ENCODE measurements at regions not wholly inside any gene's neighbourhood (a gene's known extent, or its start where the extent isn't known, plus 50 kb on each side); places are given as distances from the start of the nearest gene placed in this dataset.

DNA sequence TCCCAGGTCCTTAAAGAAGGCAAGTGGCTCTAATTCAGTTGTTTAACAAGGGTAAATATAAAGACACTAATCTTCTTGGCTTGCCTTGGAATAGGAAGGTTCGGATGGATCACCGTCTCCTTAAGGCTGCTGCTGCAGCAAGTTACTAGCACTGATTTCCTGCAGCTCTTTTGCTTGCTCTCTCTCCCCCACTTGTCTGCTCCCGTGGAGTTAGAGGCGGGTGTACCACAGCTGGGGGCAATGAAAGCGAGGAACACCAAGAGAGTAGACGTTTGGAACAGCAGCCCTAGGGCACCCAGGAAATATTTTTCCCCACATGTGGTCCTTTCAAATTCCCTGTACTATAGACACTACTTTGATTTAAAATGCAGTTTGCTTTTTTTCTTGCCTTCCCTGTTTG is 202.2 kb downstream of the SH2D1A start:
- H3K4me1 Mint-ChIP-seq (ENCODE audit: low read depth): no peaks in the 10 kb centered on the region
- intact Hi-C loops (cut with micrococcal nuclease): no loop called here
- no peak overlapping the region for H3K4me3 Mint-ChIP-seq (ENCODE audit: low read depth)
- H3K36me3 Mint-ChIP-seq (ENCODE audit: low read depth): no peaks in the 10 kb centered on the region
- H3K27me3 Mint-ChIP-seq (ENCODE audit: low read depth): no peaks in the 10 kb centered on the region
- H3K27ac Mint-ChIP-seq: no peak overlapping the region
- no peaks in the 10 kb centered on the region for H3K9me3 Mint-ChIP-seq
- DNase-seq (ENCODE audit: low spot score): no peak

DNA sequence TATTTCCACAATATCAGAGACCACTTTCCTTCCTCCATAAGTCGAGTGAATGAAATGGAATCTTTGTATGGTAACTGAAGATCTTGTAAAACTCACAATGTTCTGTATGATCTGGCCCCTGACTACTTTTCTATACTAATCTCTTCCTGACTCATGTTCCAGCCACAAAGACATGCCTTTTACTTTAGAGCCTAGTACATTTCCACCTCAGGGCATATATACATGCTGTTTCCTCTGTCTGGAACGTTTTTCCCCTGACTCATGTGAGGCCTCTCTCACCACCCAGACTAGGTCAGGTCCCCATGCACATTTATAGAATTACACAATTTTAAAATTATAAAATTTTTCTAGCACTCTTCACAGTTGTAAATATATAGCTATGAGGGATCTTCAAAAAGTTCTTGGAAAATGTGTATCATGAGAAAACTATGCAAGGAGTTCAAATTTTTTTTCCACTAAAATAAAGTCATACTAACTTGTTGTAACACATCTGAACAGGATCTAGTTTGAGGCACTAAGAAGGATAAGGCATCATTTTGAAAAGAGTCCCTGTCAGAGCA is 208.8 kb downstream of the SH2D1A start:
- intact Hi-C loops (cut with micrococcal nuclease): no loop called here
- Mint-ChIP-seq H3K27me3 (ENCODE audit: low read depth) (no peaks in the 10 kb centered on the region), H3K9me3 (no peaks in the 10 kb centered on the region), H3K27ac (no peak overlapping the region), H3K4me3 (ENCODE audit: low read depth) (no peak overlapping the region), H3K4me1 (ENCODE audit: low read depth) (no peaks in the 10 kb centered on the region), H3K36me3 (ENCODE audit: low read depth) (no peaks in the 10 kb centered on the region)
- DNase-seq (ENCODE audit: low spot score): no peak

DNA sequence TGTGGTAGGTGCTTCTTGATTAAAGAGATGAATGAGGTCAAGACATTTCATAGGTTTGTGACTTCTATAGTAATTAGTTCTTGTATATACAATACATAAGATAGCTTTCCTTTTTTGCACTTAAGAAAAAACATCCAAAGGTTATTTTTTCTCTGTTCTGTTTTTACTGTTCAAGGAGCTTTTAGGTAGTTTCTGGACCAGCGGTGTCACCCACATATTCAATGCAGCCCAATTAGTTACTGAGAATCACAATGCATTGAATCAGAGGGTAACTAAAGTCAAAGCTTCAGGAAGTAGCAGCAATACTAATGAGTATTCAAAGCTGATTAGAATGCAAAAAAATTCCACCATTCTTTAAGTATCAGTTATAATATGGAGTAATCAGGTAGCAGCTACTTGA is 211.6 kb downstream of the SH2D1A start:
- H3K27ac Mint-ChIP-seq: no peak overlapping the region
- H3K4me1 Mint-ChIP-seq (ENCODE audit: low read depth): no peaks in the 10 kb centered on the region
- no peak overlapping the region for H3K4me3 Mint-ChIP-seq (ENCODE audit: low read depth)
- intact Hi-C loops (cut with micrococcal nuclease): no loop called here
- H3K27me3 Mint-ChIP-seq (ENCODE audit: low read depth): no peaks in the 10 kb centered on the region
- DNase-seq (ENCODE audit: low spot score): no peak
- no peaks in the 10 kb centered on the region for H3K36me3 Mint-ChIP-seq (ENCODE audit: low read depth)
- H3K9me3 Mint-ChIP-seq: no peaks in the 10 kb centered on the region

- Mint-ChIP-seq H3K9me3 (no peaks in the 10 kb centered on the region), H3K4me3 (ENCODE audit: low read depth) (no peak overlapping the region), H3K4me1 (ENCODE audit: low read depth) (no peaks in the 10 kb centered on the region), H3K27ac (no peak overlapping the region), H3K27me3 (ENCODE audit: low read depth) (no peaks in the 10 kb centered on the region), H3K36me3 (ENCODE audit: low read depth) (no peaks in the 10 kb centered on the region)
- no peak for DNase-seq (ENCODE audit: low spot score)
- intact Hi-C loops (cut with micrococcal nuclease): no loop called here
These were observed 227.1 kb downstream of the SH2D1A start for GRCh38 chrX:124573468-124573867.

DNA sequence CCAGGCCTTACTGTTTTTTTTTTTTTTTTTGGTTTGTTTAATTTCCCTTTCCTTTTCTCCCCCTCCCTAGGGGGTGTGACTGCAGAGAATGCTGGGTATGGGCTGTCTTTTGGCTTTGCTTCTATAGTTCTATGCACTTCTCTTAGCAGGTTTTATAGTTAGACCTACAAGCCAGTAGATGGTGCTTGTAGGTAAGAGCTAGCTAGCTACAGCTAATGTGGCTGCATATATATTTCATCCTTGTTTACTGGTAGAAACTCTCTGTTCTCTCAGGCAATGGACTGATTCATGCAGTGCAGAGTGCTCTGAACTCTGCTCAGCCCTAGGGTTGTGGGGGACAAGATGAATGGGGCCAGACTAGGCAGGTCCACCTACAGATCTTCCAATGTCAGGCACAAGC is 246.4 kb downstream of the SH2D1A start:
- intact Hi-C loops (cut with micrococcal nuclease): no loop called here
- H3K9me3 Mint-ChIP-seq: peaks cover 4% of the 10 kb centered on the region
- H3K27me3 Mint-ChIP-seq (ENCODE audit: low read depth): no peaks in the 10 kb centered on the region
- no peak for DNase-seq (ENCODE audit: low spot score)
- H3K4me1 Mint-ChIP-seq (ENCODE audit: low read depth): no peaks in the 10 kb centered on the region
- H3K4me3 Mint-ChIP-seq (ENCODE audit: low read depth): no peak overlapping the region
- H3K27ac Mint-ChIP-seq: no peak overlapping the region
- no peaks in the 10 kb centered on the region for H3K36me3 Mint-ChIP-seq (ENCODE audit: low read depth)

DNA sequence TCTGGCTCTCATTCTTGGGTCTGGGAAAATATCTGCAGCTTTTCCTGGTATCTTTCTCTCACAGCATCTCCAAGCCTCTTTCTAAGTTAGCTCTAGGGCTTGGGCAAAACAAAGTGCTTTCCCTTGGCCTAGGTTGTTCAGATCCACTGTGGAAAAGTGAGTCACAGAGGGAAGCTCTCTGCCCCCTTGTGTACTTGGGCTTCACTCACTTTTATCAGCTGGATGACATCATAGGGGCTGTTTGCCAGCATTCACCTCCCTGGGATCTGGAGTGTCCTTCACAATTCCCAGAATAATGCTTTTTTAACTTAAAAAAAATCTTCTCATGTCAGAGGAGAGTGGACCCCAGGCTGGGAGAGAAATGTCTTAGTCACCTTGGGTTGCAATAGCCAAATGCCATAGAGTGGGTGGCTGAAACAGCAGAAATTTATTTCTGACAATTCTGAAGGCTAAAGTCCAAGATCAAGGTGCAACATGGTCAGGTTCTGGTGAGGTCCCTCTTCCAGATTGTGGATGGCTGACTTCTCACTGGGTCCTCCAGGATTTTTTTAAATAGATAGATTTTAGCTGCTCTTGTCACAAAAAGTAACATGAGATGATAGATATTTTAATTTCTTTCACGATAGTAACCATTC is 247.8 kb downstream of the SH2D1A start:
- peaks cover 4% of the 10 kb centered on the region for H3K9me3 Mint-ChIP-seq
- H3K4me1 Mint-ChIP-seq (ENCODE audit: low read depth): no peaks in the 10 kb centered on the region
- H3K27ac Mint-ChIP-seq: no peak overlapping the region
- no peak overlapping the region for H3K4me3 Mint-ChIP-seq (ENCODE audit: low read depth)
- H3K27me3 Mint-ChIP-seq (ENCODE audit: low read depth): no peaks in the 10 kb centered on the region
- no peak for DNase-seq (ENCODE audit: low spot score)
- intact Hi-C loops (cut with micrococcal nuclease): no loop called here
- H3K36me3 Mint-ChIP-seq (ENCODE audit: low read depth): no peaks in the 10 kb centered on the region

DNA sequence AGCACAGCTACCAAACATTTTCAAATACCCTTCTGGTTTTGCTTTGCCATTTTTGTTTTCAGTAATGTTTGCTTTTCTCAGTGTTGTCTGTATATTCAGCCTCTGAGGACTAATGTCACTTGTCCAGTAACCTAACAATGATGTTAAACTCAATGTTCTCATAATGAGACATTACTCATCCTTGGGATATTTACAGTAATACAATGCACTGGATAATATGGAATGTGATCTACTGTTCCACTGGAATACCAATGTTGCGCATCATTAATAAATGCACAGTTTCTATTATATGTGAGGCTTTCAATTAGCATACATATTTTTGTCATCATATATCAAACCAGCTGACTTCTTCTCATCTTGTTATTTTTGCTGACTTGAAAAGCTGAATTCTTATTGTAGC is 259.1 kb downstream of the SH2D1A start:
- intact Hi-C loops (cut with micrococcal nuclease): no loop called here
- H3K27me3 Mint-ChIP-seq (ENCODE audit: low read depth): no peaks in the 10 kb centered on the region
- H3K9me3 Mint-ChIP-seq: no peaks in the 10 kb centered on the region
- H3K4me3 Mint-ChIP-seq (ENCODE audit: low read depth): no peak overlapping the region
- no peak for DNase-seq (ENCODE audit: low spot score)
- no peaks in the 10 kb centered on the region for H3K36me3 Mint-ChIP-seq (ENCODE audit: low read depth)
- no peak overlapping the region for H3K27ac Mint-ChIP-seq
- H3K4me1 Mint-ChIP-seq (ENCODE audit: low read depth): no peaks in the 10 kb centered on the region

DNA sequence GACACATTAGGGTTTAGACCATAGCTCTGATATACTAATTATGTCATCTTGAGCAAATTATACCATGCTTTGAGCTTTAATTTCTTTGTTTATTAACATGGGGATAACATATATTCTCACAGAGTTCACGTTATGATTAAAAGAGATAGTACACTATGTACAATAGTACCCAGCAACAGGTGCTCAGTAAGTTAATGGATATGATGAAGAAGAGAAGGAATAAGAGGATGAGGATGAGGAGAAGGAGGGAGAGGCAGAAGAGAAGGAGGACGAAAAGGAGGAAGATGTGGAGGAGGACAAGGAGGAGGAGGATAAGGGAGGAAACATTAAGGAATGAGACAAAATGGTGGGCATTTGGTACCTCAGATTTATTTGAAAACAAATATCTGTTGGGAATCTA is 260.4 kb downstream of the SH2D1A start:
- intact Hi-C loops (cut with micrococcal nuclease): no loop called here
- H3K36me3 Mint-ChIP-seq (ENCODE audit: low read depth): no peaks in the 10 kb centered on the region
- no peak overlapping the region for H3K27ac Mint-ChIP-seq
- H3K4me1 Mint-ChIP-seq (ENCODE audit: low read depth): no peaks in the 10 kb centered on the region
- DNase-seq (ENCODE audit: low spot score): no peak
- no peak overlapping the region for H3K4me3 Mint-ChIP-seq (ENCODE audit: low read depth)
- no peaks in the 10 kb centered on the region for H3K9me3 Mint-ChIP-seq
- no peaks in the 10 kb centered on the region for H3K27me3 Mint-ChIP-seq (ENCODE audit: low read depth)

- H3K27ac Mint-ChIP-seq: no peak overlapping the region
- no peaks in the 10 kb centered on the region for H3K9me3 Mint-ChIP-seq
- no peak for DNase-seq (ENCODE audit: low spot score)
- H3K4me1 Mint-ChIP-seq (ENCODE audit: low read depth): no peaks in the 10 kb centered on the region
- H3K36me3 Mint-ChIP-seq (ENCODE audit: low read depth): no peaks in the 10 kb centered on the region
- intact Hi-C loops (cut with micrococcal nuclease): loop anchor here (5.0 kb wide), 1 partner anchor 98 kb away; no protein-coding TSS in a partner anchor
- no peaks in the 10 kb centered on the region for H3K27me3 Mint-ChIP-seq (ENCODE audit: low read depth)
- no peak overlapping the region for H3K4me3 Mint-ChIP-seq (ENCODE audit: low read depth)
These were observed 273.3 kb downstream of the SH2D1A start for GRCh38 chrX:124619710-124620109.

- Mint-ChIP-seq H3K4me3 (ENCODE audit: low read depth) (no peak overlapping the region), H3K9me3 (no peaks in the 10 kb centered on the region), H3K27ac (no peak overlapping the region), H3K27me3 (ENCODE audit: low read depth) (no peaks in the 10 kb centered on the region), H3K36me3 (ENCODE audit: low read depth) (no peaks in the 10 kb centered on the region), H3K4me1 (ENCODE audit: low read depth) (no peaks in the 10 kb centered on the region)
- no peak for DNase-seq (ENCODE audit: low spot score)
- intact Hi-C loops (cut with micrococcal nuclease): no loop called here
These were observed 288.0 kb downstream of the SH2D1A start for GRCh38 chrX:124634363-124634762.

- Mint-ChIP-seq H3K4me3 (ENCODE audit: low read depth) (no peak overlapping the region), H3K36me3 (ENCODE audit: low read depth) (no peaks in the 10 kb centered on the region), H3K4me1 (ENCODE audit: low read depth) (no peaks in the 10 kb centered on the region), H3K27me3 (ENCODE audit: low read depth) (no peaks in the 10 kb centered on the region), H3K9me3 (no peaks in the 10 kb centered on the region), H3K27ac (no peak overlapping the region)
- no peak for DNase-seq (ENCODE audit: low spot score)
- intact Hi-C loops (cut with micrococcal nuclease): no loop called here
These were observed 295.6 kb downstream of the SH2D1A start for GRCh38 chrX:124641737-124642491.

DNA sequence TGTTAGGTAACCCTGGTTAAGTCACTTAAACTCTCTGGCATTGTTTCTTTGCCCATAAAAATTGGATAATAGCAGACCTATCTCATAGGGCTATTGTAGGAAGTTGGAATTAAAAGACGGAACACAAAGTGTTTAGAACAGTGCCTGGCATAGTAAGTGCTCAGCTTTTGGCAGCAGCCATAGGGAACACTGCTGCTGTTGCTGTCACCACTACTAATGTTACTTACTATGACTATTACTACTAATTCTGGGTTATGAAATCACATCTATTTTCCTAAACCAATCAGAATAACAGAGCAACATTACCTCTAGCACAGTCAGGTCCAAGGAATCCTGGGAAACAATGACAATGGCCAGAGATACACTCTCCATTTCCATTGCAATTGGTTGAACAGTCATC is 300.0 kb downstream of the SH2D1A start:
- DNase-seq (ENCODE audit: low spot score): no peak
- intact Hi-C loops (cut with micrococcal nuclease): no loop called here
- no peaks in the 10 kb centered on the region for H3K9me3 Mint-ChIP-seq
- no peaks in the 10 kb centered on the region for H3K36me3 Mint-ChIP-seq (ENCODE audit: low read depth)
- no peak overlapping the region for H3K27ac Mint-ChIP-seq
- H3K4me1 Mint-ChIP-seq (ENCODE audit: low read depth): no peaks in the 10 kb centered on the region
- no peaks in the 10 kb centered on the region for H3K27me3 Mint-ChIP-seq (ENCODE audit: low read depth)
- H3K4me3 Mint-ChIP-seq (ENCODE audit: low read depth): no peak overlapping the region

DNA sequence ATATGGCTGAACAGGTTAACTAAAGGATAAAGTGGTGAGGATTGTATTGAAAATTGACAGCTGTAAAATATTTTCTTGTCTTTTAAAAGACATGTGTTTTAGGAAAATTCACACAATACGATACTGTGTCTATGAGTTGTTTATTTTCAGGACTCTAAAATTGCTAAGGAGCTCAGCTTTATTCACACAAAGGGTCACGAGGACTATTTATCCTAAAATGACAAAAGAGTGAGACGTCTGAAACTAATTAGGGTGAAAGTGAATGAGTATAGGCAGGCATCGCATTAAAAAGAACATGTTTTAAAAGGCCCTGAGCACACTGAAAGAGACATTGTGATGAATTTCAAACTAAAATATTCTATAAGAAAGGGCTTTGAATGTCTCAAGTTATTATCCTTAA is 304.7 kb downstream of the SH2D1A start:
- H3K9me3 Mint-ChIP-seq: no peaks in the 10 kb centered on the region
- H3K27ac Mint-ChIP-seq: no peak overlapping the region
- H3K4me3 Mint-ChIP-seq (ENCODE audit: low read depth): no peak overlapping the region
- H3K36me3 Mint-ChIP-seq (ENCODE audit: low read depth): no peaks in the 10 kb centered on the region
- H3K27me3 Mint-ChIP-seq (ENCODE audit: low read depth): no peaks in the 10 kb centered on the region
- intact Hi-C loops (cut with micrococcal nuclease): no loop called here
- DNase-seq (ENCODE audit: low spot score): no peak
- no peaks in the 10 kb centered on the region for H3K4me1 Mint-ChIP-seq (ENCODE audit: low read depth)
